IPS-15b (cell line): ENCODE measurements at regions not wholly inside any gene's neighbourhood (a gene's known extent, or its start where the extent isn't known, plus 50 kb on each side); places are given as distances from the start of the nearest gene placed in this dataset.

Experiments
- H3K27me3 ChIP-seq: one replicate; pipeline ENCODE4 v1.6.1; 2013; ENCODE audit warnings: low read length; ENCODE audit not compliant: control insufficient read depth, insufficient read depth
- H3K36me3 ChIP-seq: one replicate; pipeline ENCODE4 v1.6.1; 2013; ENCODE audit warnings: low read length; ENCODE audit not compliant: control insufficient read depth, insufficient read depth
- H3K4me1 ChIP-seq: one replicate; pipeline ENCODE4 v1.6.1; 2013; ENCODE audit warnings: mild to moderate bottlenecking, low read length; ENCODE audit not compliant: control insufficient read depth, insufficient read depth
- H3K4me3 ChIP-seq: one replicate; pipeline ENCODE4 v1.5.1; 2013; ENCODE audit warnings: low read depth, low read length
- H3K9ac ChIP-seq: one replicate; pipeline ENCODE4 v1.6.1; 2013; ENCODE audit warnings: low read depth, mild to moderate bottlenecking, low read length
- H3K9me3 ChIP-seq: one replicate; pipeline ENCODE4 v1.6.1; 2013; ENCODE audit warnings: mild to moderate bottlenecking, low read length; ENCODE audit not compliant: control insufficient read depth, insufficient read depth

DNA sequence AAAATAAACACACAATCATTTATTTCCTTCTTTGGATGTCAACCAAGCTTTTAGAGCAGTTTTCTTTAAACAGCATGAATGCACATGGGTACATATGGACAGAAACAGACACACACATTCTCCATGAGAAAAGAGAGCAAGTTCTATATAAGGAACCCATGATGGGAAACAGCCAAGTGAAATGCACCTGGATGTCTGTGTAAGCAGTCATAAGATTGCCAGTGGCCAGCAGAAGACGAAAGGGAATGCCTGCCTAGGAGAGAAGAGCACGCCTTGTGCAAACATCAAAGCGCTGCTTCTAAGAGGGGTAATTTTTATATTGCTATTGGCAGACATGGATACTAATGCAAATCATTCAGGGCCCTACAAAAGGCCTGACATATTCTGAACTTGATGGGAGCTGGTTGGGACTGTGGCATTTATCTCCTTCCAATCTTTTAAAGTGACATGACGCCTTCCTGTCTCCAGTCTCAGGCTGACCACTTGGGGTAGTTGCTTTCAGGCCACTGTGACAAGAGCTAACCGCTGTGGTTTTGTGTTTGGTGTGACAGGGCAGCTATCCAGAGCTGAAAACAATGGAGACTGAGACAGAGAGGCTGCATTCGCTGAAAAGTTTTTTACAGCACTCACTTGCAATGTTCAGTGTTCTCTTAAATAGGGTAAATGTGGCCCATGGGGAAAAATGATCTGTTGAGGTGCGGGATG, 75.0 kb upstream of the DPT start:
- Histone ChIP-seq H3K4me3 (no peak overlapping the region), H3K27me3 (no peaks in the 10 kb centered on the region), H3K9me3 (no peaks in the 10 kb centered on the region), H3K9ac (no peak overlapping the region), H3K36me3 (no peaks in the 10 kb centered on the region), H3K4me1 (no peaks in the 10 kb centered on the region)

DNA sequence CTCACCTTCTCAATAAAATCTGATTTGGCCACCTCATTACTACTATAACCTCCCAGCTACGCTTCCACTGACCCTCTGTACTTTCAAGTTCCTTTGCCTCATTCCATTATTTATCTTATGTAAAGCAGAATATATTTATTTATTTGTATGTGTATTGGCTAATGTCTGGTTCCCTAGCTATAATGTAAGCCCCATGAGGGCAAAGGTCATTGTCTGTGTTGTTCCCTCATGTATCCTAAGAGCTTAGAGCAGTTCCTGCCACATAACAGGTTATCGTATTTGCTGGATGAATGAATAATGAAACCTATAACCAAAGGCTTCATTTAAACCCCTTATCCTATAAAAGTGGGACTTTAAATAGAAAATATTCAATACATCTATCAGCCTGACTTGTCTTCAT, 77.9 kb upstream of the DPT start:
- Histone ChIP-seq H3K27me3 (no peaks in the 10 kb centered on the region), H3K36me3 (no peaks in the 10 kb centered on the region), H3K4me3 (no peak overlapping the region), H3K9ac (no peak overlapping the region), H3K9me3 (no peaks in the 10 kb centered on the region), H3K4me1 (no peaks in the 10 kb centered on the region)

GRCh38 chr1:168811176-168811575, 82.2 kb upstream of the DPT start:
- Histone ChIP-seq H3K9me3 (no peaks in the 10 kb centered on the region), H3K36me3 (no peaks in the 10 kb centered on the region), H3K4me3 (no peak overlapping the region), H3K27me3 (no peaks in the 10 kb centered on the region), H3K9ac (no peak overlapping the region), H3K4me1 (no peaks in the 10 kb centered on the region)

GRCh38 chr1:168819668-168820067, 90.7 kb upstream of the DPT start:
- no peaks in the 10 kb centered on the region for H3K36me3 ChIP-seq
- no peaks in the 10 kb centered on the region for H3K27me3 ChIP-seq
- H3K4me3 ChIP-seq = no peak overlapping the region
- H3K4me1 ChIP-seq = no peaks in the 10 kb centered on the region
- H3K9ac ChIP-seq = no peak overlapping the region
- no peaks in the 10 kb centered on the region for H3K9me3 ChIP-seq

DNA sequence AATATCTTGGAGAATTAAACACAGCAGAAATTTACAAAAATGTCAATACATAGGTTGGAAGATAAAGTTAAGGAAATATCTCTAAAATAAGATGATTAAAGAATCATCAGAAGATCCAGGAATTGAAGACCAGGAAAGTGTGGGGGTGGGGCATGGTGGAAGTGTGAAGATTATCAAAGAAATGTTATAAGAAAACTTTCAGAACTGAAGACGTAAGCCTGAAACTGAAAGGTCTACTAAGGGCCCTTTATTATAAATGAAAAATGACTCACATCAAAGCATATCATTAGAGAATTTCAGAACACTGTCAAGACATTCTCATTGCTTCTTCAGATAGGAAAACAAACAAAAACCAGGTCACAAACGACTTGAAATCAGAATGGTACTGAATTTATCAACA, 92.4 kb upstream of the DPT start:
- Histone ChIP-seq H3K9ac (no peak overlapping the region), H3K36me3 (no peaks in the 10 kb centered on the region), H3K9me3 (no peaks in the 10 kb centered on the region), H3K27me3 (no peaks in the 10 kb centered on the region), H3K4me1 (no peaks in the 10 kb centered on the region), H3K4me3 (no peak overlapping the region)

DNA sequence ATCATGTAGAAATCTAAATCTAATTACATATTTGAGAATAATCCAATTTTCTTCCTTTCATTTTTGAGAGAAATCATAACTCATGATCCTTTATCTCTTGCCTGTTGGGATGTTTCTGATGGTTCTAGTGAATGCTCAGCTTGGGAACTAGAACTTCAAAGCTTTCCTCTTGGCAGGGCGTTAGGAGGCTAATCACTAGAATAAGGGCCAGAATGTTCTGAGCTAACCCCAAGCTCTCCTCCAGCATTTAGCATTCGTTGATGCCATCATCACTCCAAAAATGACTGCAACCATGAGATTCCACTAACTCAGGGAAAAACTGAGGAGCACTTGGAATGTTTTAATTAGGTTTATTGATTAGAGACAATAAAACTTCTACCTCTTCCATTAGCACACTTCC, 93.9 kb upstream of the DPT start:
- no peak overlapping the region for H3K4me3 ChIP-seq

DNA sequence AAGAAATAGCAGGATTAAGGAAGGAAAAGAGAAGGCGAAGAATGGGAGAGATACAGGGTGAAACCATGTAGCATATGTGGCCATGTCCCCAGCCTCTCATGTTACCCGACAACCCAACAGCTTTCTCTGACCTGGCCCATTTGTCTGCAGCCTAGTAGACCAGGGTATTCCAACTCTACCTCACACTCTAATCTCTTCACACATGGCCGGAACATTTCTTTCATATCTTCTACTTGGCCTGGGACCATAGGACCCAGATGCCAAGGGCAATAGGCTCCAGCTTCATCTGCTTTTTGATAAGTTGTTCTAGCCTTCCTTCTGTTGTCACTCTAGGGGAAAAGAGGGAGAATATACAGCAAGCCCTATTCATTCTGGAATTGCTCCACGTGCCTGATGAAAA, 95.0 kb upstream of the DPT start:
- Histone ChIP-seq H3K9me3 (no peaks in the 10 kb centered on the region), H3K4me1 (peaks cover 2% of the 10 kb centered on the region), H3K27me3 (no peaks in the 10 kb centered on the region), H3K36me3 (no peaks in the 10 kb centered on the region), H3K9ac (no peak overlapping the region), H3K4me3 (no peak overlapping the region)

More for the DNA sequence above, 93.9 kb upstream of the DPT start:
- Histone ChIP-seq H3K9ac (no peak overlapping the region), H3K36me3 (no peaks in the 10 kb centered on the region), H3K27me3 (no peaks in the 10 kb centered on the region), H3K9me3 (no peaks in the 10 kb centered on the region), H3K4me1 (no peaks in the 10 kb centered on the region)

- H3K4me1 ChIP-seq = peaks cover 2% of the 10 kb centered on the region
- no peaks in the 10 kb centered on the region for H3K27me3 ChIP-seq
- no peak overlapping the region for H3K9ac ChIP-seq
- H3K9me3 ChIP-seq = no peaks in the 10 kb centered on the region
- no peak overlapping the region for H3K4me3 ChIP-seq
- no peaks in the 10 kb centered on the region for H3K36me3 ChIP-seq
Measured at GRCh38 chr1:168824418-168825065, 95.5 kb upstream of the DPT start.

- Histone ChIP-seq H3K4me3 (no peak overlapping the region), H3K9me3 (no peaks in the 10 kb centered on the region), H3K4me1 (peaks cover 2% of the 10 kb centered on the region), H3K36me3 (no peaks in the 10 kb centered on the region), H3K9ac (no peak overlapping the region), H3K27me3 (no peaks in the 10 kb centered on the region)
Measured at GRCh38 chr1:168825129-168825528, 96.1 kb upstream of the DPT start.

DNA sequence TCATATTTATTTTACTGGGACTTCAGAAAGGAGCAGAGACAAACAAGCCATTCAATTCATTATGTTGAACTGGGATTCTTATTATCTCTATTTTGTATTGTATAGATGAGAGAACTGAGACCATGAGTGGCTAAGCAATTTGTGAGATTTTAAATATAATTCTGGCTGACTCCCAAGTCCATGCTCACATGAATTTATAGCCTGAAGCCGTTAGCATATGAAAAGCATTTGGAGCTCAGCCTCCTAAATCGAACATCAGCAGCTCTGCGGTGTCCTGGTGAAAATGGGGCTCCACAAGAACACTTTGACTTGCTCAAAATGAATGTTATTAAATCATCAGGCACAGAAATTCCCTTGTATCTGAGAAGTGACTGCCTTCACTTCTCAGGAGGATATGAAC, 96.8 kb upstream of the DPT start:
- H3K4me3 ChIP-seq = no peak overlapping the region
- peaks cover 2% of the 10 kb centered on the region for H3K4me1 ChIP-seq
- H3K9me3 ChIP-seq = no peaks in the 10 kb centered on the region
- no peaks in the 10 kb centered on the region for H3K36me3 ChIP-seq
- no peak overlapping the region for H3K9ac ChIP-seq
- no peaks in the 10 kb centered on the region for H3K27me3 ChIP-seq

- Histone ChIP-seq H3K4me3 (no peak overlapping the region), H3K9me3 (no peaks in the 10 kb centered on the region), H3K27me3 (no peaks in the 10 kb centered on the region), H3K36me3 (no peaks in the 10 kb centered on the region), H3K4me1 (peaks cover 2% of the 10 kb centered on the region), H3K9ac (no peak overlapping the region)
Measured at GRCh38 chr1:168826269-168826668, 97.3 kb upstream of the DPT start.

DNA sequence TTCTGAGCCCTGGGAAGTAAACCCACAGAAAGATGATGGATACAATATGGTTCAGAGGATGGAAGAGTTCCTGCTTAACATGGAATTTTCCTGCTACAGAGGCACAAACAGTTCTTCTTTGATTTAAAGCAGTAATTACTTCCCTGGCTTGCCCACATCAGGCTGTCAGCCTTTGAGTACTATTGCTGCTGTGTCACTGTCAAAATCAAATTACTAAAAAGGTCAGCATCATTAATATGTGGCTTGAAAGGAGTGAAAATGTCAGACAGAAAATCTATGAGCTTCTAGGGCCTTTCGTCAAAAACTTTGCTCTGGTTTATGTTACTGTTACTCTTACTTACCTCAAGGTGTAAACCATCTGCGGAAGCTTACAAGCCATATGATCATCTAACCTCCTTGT, 98.6 kb upstream of the DPT start:
- Histone ChIP-seq H3K36me3 (no peaks in the 10 kb centered on the region), H3K9me3 (no peaks in the 10 kb centered on the region), H3K9ac (no peak overlapping the region), H3K27me3 (no peaks in the 10 kb centered on the region), H3K4me1 (peaks cover 2% of the 10 kb centered on the region), H3K4me3 (no peak overlapping the region)
